HG02763 (cell line): ENCODE measurements at regions not wholly inside any gene's neighbourhood (a gene's known extent, or its start where the extent isn't known, plus 50 kb on each side); places are given as distances from the start of the nearest gene placed in this dataset.
"Not testable (repeated sequence)": the region's sequence is repeated elsewhere in the genome, so short reads cannot be mapped to it uniquely, and the experiment has no call there.

ENCODE experiments used
- ATAC-seq: cut with Tn5 transposase; IDR thresholded peaks from one replicate; pipeline ENCODE4 v1.9.1; 2021; ENCODE audit warnings: mild to moderate bottlenecking, moderate library complexity; ENCODE audit not compliant: unreplicated experiment

- no peak for ATAC-seq
Observed at GRCh38 chr4:79666112-79666511, 258.1 kb upstream of the GK2 start.

- ATAC-seq = no peak
Observed at GRCh38 chr4:79663865-79664264, 255.8 kb upstream of the GK2 start.

- no peak for ATAC-seq
Observed at GRCh38 chr4:79663141-79663540, 255.1 kb upstream of the GK2 start.

GRCh38 chr4:79662651-79663050 is 254.6 kb upstream of the GK2 start:
- ATAC-seq = no peak

- no peak for ATAC-seq
Observed at GRCh38 chr4:79661196-79661595, 253.2 kb upstream of the GK2 start.

GRCh38 chr4:79659308-79659870 is 251.4 kb upstream of the GK2 start:
- not testable (repeated sequence) for ATAC-seq

GRCh38 chr4:79657379-79657778 is 249.4 kb upstream of the GK2 start:
- no peak for ATAC-seq

- ATAC-seq = no peak
Observed at GRCh38 chr4:79653871-79654270, 245.8 kb upstream of the GK2 start.

GRCh38 chr4:79652738-79653137 is 244.7 kb upstream of the GK2 start:
- no peak for ATAC-seq

GRCh38 chr4:79652232-79652631 is 244.2 kb upstream of the GK2 start:
- ATAC-seq = no peak

GRCh38 chr4:79651456-79651855 is 243.4 kb upstream of the GK2 start:
- no peak for ATAC-seq

- no peak for ATAC-seq
Observed at GRCh38 chr4:79650794-79651431, 242.9 kb upstream of the GK2 start.

- no peak for ATAC-seq
Observed at GRCh38 chr4:79650217-79650616, 242.2 kb upstream of the GK2 start.

- no peak for ATAC-seq
Observed at GRCh38 chr4:79645942-79646341, 237.9 kb upstream of the GK2 start.

GRCh38 chr4:79638735-79639134 is 230.7 kb upstream of the GK2 start:
- ATAC-seq = no peak

- no peak for ATAC-seq
Observed at GRCh38 chr4:79636991-79637390, 229.0 kb upstream of the GK2 start.

GRCh38 chr4:79634111-79634510 is 226.1 kb upstream of the GK2 start:
- ATAC-seq = no peak

GRCh38 chr4:79632114-79632513 is 224.1 kb upstream of the GK2 start:
- no peak for ATAC-seq

- ATAC-seq = no peak
Observed at GRCh38 chr4:79626611-79627010, 218.6 kb upstream of the GK2 start.

- no peak for ATAC-seq
Observed at GRCh38 chr4:79626101-79626500, 218.1 kb upstream of the GK2 start.

GRCh38 chr4:79625361-79625760 is 217.3 kb upstream of the GK2 start:
- no peak for ATAC-seq

GRCh38 chr4:79623021-79623870 is 215.2 kb upstream of the GK2 start:
- ATAC-seq = no peak
